HG02970 (cell line): ENCODE measurements at regions not wholly inside any gene's neighbourhood (a gene's known extent, or its start where the extent isn't known, plus 50 kb on each side); places are given as distances from the start of the nearest gene placed in this dataset.
"Not testable (repeated sequence)": the region's sequence is repeated elsewhere in the genome, so short reads cannot be mapped to it uniquely, and the experiment has no call there.

Experiments
- ATAC-seq: cut with Tn5 transposase; IDR thresholded peaks from one replicate; pipeline ENCODE4 v1.9.1; 2021; ENCODE audit warnings: mild to moderate bottlenecking, moderate library complexity, moderate number of reproducible peaks; ENCODE audit not compliant: unreplicated experiment, low FRiP score

- not testable (repeated sequence) for ATAC-seq
Observed at GRCh38 chr7:55705728-55706450, 133.6 kb upstream of the VOPP1 start.

GRCh38 chr7:55702831-55703230, 130.5 kb upstream of the VOPP1 start:
- not testable (repeated sequence) for ATAC-seq

GRCh38 chr7:55699450-55699842, 127.1 kb upstream of the VOPP1 start:
- ATAC-seq = not testable (repeated sequence)

GRCh38 chr7:55698607-55699449, 126.5 kb upstream of the VOPP1 start:
- ATAC-seq = not testable (repeated sequence)

GRCh38 chr7:55695893-55696701, 123.8 kb upstream of the VOPP1 start:
- not testable (repeated sequence) for ATAC-seq

GRCh38 chr7:55694484-55694883, 122.2 kb upstream of the VOPP1 start:
- not testable (repeated sequence) for ATAC-seq

- ATAC-seq = not testable (repeated sequence)
Observed at GRCh38 chr7:55688684-55689681, 116.7 kb upstream of the VOPP1 start.

GRCh38 chr7:55688261-55688660, 116.0 kb upstream of the VOPP1 start:
- not testable (repeated sequence) for ATAC-seq

GRCh38 chr7:55687252-55687651, 115.0 kb upstream of the VOPP1 start:
- not testable (repeated sequence) for ATAC-seq

GRCh38 chr7:55686771-55687170, 114.5 kb upstream of the VOPP1 start:
- not testable (repeated sequence) for ATAC-seq

- not testable (repeated sequence) for ATAC-seq
Observed at GRCh38 chr7:55683501-55683900, 111.2 kb upstream of the VOPP1 start.

GRCh38 chr7:55675589-55675988, 103.3 kb upstream of the VOPP1 start:
- not testable (repeated sequence) for ATAC-seq

- not testable (repeated sequence) for ATAC-seq
Observed at GRCh38 chr7:55673525-55673924, 101.2 kb upstream of the VOPP1 start.

GRCh38 chr7:55672084-55672483, 99.8 kb upstream of the VOPP1 start:
- ATAC-seq = not testable (repeated sequence)

- no peak for ATAC-seq
Observed at GRCh38 chr7:55657654-55658053, 85.4 kb upstream of the VOPP1 start.

GRCh38 chr7:55651057-55651456, 78.8 kb upstream of the VOPP1 start:
- ATAC-seq = no peak

- ATAC-seq = no peak
Observed at GRCh38 chr7:55649238-55649637, 76.9 kb upstream of the VOPP1 start.

- ATAC-seq = no peak
Observed at GRCh38 chr7:55644567-55644966, 72.3 kb upstream of the VOPP1 start.

- ATAC-seq = no peak
Observed at GRCh38 chr7:55642266-55642665, 70.0 kb upstream of the VOPP1 start.
